ENCODE measurements at regions not wholly inside any gene's neighbourhood (a gene's known extent, or its start where the extent isn't known, plus 50 kb on each side); places are given as distances from the start of the nearest gene placed in this dataset.

GRCh38 chr13:73520566-73521289 lies 461.9 kb downstream of the KLF5 start:
- TF ChIP-seq TAF1 (IDR thresholded peaks at IDR 0.05; ENCODE audit: borderline replicate concordance, insufficient read depth, low read length), result no peak
- TF ChIP-seq REST (IDR thresholded peaks at IDR 0.05; ENCODE audit: insufficient read depth in 1 of 2, low read depth in 2 of 2, low read length in 2 of 2), result no peak
- no peak for TF ChIP-seq POLR2AphosphoS5 (IDR thresholded peaks at IDR 0.05; ENCODE audit: low read depth, low read length)

Data from PFSK-1 (cell line).